ENCODE measurements at regions not wholly inside any gene's neighbourhood (a gene's known extent, or its start where the extent isn't known, plus 50 kb on each side); places are given as distances from the start of the nearest gene placed in this dataset.
"Not testable (repeated sequence)": the region's sequence is repeated elsewhere in the genome, so short reads cannot be mapped to it uniquely, and the experiment has no call there.

- H3K36me3 Mint-ChIP-seq (ENCODE audit: low read depth); H3K4me3 Mint-ChIP-seq; H3K27me3 Mint-ChIP-seq (ENCODE audit: low read depth); CTCF ChIA-PET; H3K4me1 Mint-ChIP-seq (ENCODE audit: low read depth); intact Hi-C loops (cut with micrococcal nuclease); H3K27ac Mint-ChIP-seq; DNase-seq: not testable (repeated sequence)
- H3K9me3 Mint-ChIP-seq: peaks cover 31% of the 10 kb centered on the region
These were observed 177.5 kb upstream of the FOXD4L5 start for GRCh38 chr9:65462476-65462875.

DNA sequence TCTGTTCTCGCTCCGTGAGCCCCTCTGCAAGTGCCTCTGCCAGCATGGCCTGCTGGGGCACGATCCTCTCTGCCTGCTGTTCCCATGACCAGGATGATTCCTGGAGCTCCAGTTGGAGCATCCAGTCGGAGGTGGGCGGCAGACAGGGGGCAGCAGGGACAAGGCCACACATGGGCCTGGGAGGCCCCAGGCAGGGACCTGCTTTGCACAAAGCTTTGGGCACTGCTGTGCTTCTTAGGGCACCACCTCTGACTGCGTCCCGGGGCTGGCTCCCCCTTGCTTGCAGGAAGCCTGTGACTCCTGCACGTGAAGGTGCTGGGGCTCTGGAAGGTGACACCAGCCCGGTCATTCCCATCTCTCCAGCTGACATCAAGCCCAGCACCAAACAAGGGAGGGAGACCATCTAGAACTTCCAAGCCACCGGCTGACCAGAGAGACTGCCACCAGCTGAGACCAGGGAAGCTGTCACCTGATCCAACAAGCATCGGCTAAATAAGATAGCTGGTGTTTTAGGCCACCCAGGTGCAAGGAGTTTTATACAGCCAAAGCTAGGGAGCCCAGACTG is 174.8 kb upstream of the FOXD4L5 start:
- Mint-ChIP-seq H3K27ac (no peak overlapping the region), H3K36me3 (ENCODE audit: low read depth) (peaks cover under 1% of the 10 kb centered on the region), H3K9me3 (peaks cover 24% of the 10 kb centered on the region), H3K4me3 (no peak overlapping the region), H3K4me1 (ENCODE audit: low read depth) (no peaks in the 10 kb centered on the region), H3K27me3 (ENCODE audit: low read depth) (no peaks in the 10 kb centered on the region)
- no peak for DNase-seq
- CTCF ChIA-PET: no interaction called here
- intact Hi-C loops (cut with micrococcal nuclease): no loop called here

- DNase-seq: no peak
- CTCF ChIA-PET: no interaction called here
- Mint-ChIP-seq H3K4me3 (no peak overlapping the region), H3K4me1 (ENCODE audit: low read depth) (no peaks in the 10 kb centered on the region), H3K9me3 (peaks cover 17% of the 10 kb centered on the region), H3K27ac (no peak overlapping the region), H3K36me3 (ENCODE audit: low read depth) (no peaks in the 10 kb centered on the region), H3K27me3 (ENCODE audit: low read depth) (no peaks in the 10 kb centered on the region)
- intact Hi-C loops (cut with micrococcal nuclease): no loop called here
These were observed 174.0 kb upstream of the FOXD4L5 start for GRCh38 chr9:65458992-65459391.

DNA sequence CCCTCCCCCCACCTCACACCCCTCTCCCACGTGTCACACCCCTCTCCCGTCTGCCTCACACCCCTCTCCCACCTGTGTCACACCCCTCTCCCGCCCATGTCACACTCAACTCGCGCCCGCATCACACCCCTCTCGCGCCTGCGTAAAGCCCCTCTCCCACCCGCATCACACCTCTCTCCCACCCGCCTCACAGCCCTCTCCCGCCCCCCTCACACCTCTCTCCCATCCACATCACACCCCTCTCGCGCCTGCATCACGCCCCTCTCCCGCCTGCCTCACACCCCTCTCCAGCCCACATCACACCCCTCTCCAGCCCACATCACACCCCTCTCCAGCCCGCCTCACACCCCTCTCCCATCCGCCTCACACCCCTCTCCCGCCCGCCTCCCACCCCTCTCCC is 173.5 kb upstream of the FOXD4L5 start:
- intact Hi-C loops (cut with micrococcal nuclease): no loop called here
- Mint-ChIP-seq H3K27ac (no peak overlapping the region), H3K27me3 (ENCODE audit: low read depth) (no peaks in the 10 kb centered on the region), H3K4me3 (no peak overlapping the region), H3K4me1 (ENCODE audit: low read depth) (no peaks in the 10 kb centered on the region), H3K36me3 (ENCODE audit: low read depth) (no peaks in the 10 kb centered on the region), H3K9me3 (peaks cover 15% of the 10 kb centered on the region)
- CTCF ChIA-PET: no interaction called here
- no peak for DNase-seq

DNA sequence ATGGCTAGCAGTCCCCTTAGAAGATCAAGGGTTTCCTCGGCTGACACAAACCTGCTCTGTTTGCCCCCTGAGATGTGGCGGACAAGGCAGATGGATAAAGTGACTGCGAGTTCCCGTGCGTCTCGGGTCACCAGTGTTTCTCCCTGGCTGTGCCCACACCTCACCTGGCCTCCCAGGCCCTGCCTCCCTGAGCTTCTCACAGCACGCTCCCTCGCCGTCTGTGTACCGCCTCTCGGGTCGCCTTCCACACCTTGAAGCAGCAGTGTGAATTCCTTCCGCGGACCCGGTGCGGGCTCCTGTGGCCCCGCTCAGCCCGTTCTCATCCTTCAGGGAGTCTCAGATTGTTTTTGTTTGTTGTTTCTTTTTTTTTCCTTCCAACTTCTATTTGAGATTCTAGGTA is 172.0 kb upstream of the FOXD4L5 start:
- CTCF ChIA-PET; H3K27ac Mint-ChIP-seq; H3K4me3 Mint-ChIP-seq; H3K27me3 Mint-ChIP-seq (ENCODE audit: low read depth); H3K36me3 Mint-ChIP-seq (ENCODE audit: low read depth); intact Hi-C loops (cut with micrococcal nuclease); H3K4me1 Mint-ChIP-seq (ENCODE audit: low read depth); DNase-seq: not testable (repeated sequence)
- peaks cover 17% of the 10 kb centered on the region for H3K9me3 Mint-ChIP-seq

DNA sequence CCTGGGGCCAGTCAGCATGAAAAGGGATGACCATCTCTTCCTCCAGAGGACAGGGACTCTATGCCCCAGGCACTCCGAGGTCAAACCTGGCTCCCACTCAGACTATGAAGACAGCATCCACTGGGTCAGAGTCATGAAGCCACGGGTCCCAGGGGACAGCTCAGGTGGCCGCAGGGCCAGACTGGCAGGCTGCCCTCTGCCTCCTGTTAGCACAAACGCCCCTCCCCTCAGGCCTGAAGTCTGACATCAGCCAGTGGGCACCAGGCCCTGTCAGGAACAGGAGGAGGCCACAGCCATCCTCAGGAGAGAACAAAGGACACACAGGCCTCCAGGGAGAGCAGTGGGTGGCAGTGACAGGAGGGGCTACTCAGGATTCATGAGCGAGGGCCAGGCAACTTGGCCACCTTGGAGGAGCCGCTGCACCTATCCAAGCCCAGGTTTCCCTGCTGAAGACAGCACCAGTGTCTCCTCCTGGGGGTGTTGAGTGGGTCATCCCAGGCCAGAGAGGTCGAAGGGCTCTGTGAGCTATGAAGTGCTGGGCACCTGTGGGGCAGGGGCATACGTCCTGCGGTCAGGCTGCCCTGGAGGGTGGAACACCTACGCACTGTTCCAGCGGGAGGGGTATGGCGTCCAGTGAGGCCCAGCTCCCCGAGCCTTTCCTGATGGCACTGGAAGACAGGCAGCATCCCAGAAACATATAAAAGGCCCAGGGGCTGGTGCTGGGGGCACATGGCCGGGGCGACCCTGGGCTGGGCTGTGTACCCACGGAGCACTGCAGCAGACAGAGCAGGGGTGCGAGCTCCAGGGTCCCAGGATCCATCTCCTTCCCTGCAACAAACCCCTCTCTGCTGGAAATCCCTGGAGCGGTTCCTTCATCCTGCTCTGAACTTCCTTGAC is 171.0 kb upstream of the FOXD4L5 start:
- H3K27me3 Mint-ChIP-seq (ENCODE audit: low read depth); intact Hi-C loops (cut with micrococcal nuclease): not testable (repeated sequence)

GRCh38 chr9:65455136-65455535 is 170.1 kb upstream of the FOXD4L5 start:
- H3K27me3 Mint-ChIP-seq (ENCODE audit: low read depth); H3K4me1 Mint-ChIP-seq (ENCODE audit: low read depth); DNase-seq; H3K4me3 Mint-ChIP-seq; intact Hi-C loops (cut with micrococcal nuclease); H3K27ac Mint-ChIP-seq; H3K36me3 Mint-ChIP-seq (ENCODE audit: low read depth); CTCF ChIA-PET: not testable (repeated sequence)
- peaks cover 21% of the 10 kb centered on the region for H3K9me3 Mint-ChIP-seq

More for the DNA sequence above, 171.0 kb upstream of the FOXD4L5 start:
- H3K4me1 Mint-ChIP-seq (ENCODE audit: low read depth); DNase-seq; H3K4me3 Mint-ChIP-seq; H3K36me3 Mint-ChIP-seq (ENCODE audit: low read depth); CTCF ChIA-PET; H3K27ac Mint-ChIP-seq: not testable (repeated sequence)
- H3K9me3 Mint-ChIP-seq: peaks cover 21% of the 10 kb centered on the region

DNA sequence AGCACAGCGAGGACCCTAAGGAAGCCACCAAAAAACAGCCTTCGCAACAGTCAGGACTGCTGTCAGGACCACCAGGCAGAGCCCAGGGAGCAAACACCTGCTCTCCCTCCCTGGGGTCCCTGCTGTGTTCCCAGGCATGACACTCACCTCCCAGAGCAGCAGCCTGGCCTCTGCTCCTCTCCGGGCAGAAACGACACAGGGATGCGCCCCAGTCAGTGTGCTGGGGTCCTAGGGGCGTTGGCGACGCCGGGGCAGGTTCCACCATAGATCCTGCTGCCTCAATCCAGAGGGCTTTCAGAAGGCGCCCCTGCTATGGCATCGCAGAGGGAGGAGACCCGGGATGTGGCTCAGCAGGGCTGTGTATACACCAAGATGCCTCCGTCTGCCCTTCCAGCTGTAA is 169.7 kb upstream of the FOXD4L5 start:
- H3K36me3 Mint-ChIP-seq (ENCODE audit: low read depth); DNase-seq; H3K4me1 Mint-ChIP-seq (ENCODE audit: low read depth); CTCF ChIA-PET; H3K27ac Mint-ChIP-seq; H3K4me3 Mint-ChIP-seq; H3K27me3 Mint-ChIP-seq (ENCODE audit: low read depth); intact Hi-C loops (cut with micrococcal nuclease): not testable (repeated sequence)
- peaks cover 20% of the 10 kb centered on the region for H3K9me3 Mint-ChIP-seq

GRCh38 chr9:65454034-65454433 is 169.0 kb upstream of the FOXD4L5 start:
- H3K9me3 Mint-ChIP-seq: peaks cover 20% of the 10 kb centered on the region
- CTCF ChIA-PET; H3K36me3 Mint-ChIP-seq (ENCODE audit: low read depth); H3K4me3 Mint-ChIP-seq; H3K27me3 Mint-ChIP-seq (ENCODE audit: low read depth); H3K4me1 Mint-ChIP-seq (ENCODE audit: low read depth); intact Hi-C loops (cut with micrococcal nuclease); DNase-seq; H3K27ac Mint-ChIP-seq: not testable (repeated sequence)

DNA sequence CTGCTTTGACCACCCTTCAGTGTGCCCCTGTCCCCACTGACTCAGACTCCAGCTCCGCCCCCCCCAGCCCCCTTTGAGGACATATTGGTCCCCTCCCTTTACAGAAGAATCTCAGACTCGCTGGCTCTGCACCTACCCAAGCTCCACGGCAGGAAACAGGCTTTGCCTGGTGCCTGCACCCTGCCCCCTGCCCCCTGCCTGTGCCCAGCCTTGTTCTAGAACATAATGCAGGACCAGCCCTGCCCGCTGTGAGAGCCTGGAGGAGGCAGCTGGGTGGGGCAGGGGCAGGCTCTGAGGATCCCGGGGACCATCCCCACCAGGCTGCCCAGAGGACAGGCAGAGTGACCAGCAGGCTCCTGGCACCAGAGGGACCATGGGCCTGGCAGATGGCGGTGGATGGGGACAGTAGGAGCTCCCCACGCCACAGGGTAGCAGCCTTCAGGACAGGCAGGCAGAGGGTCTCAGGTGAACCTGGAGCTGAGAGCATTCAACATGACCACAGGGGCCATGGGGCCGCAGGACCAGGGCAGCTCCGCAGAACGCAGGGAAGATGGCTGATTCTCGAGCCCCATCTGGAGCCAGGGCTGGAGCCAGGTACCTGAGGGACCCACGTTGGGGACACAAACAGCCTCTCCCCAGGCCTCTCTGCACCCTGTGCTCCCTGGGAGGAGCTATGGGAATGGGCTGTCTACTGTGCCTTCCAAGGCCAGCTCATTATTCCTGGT is 165.0 kb upstream of the FOXD4L5 start:
- H3K4me3 Mint-ChIP-seq; intact Hi-C loops (cut with micrococcal nuclease); H3K36me3 Mint-ChIP-seq (ENCODE audit: low read depth); H3K27ac Mint-ChIP-seq; CTCF ChIA-PET; H3K27me3 Mint-ChIP-seq (ENCODE audit: low read depth); H3K4me1 Mint-ChIP-seq (ENCODE audit: low read depth); DNase-seq: not testable (repeated sequence)
- H3K9me3 Mint-ChIP-seq: peaks cover 23% of the 10 kb centered on the region

DNA sequence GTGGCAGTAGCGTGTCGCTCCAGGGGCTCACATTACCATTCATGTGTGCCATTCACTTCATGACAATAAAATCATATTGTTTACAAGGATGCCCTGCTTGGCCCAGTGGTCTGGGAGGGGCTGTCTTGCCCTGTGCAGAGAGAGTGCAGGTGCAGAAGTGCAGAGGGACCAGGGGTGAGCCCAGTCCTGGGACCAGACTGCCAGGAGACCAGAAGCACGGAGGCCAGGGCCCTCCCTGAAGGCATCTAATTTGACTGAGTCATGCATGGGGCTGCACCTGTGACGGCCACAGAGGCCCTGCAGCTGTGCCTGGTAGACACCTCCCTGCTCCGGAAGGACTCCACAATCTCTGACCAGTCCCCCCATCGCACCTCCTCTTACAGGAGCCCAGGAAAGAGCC is 164.4 kb upstream of the FOXD4L5 start:
- CTCF ChIA-PET: no interaction called here
- Mint-ChIP-seq H3K9me3 (peaks cover 23% of the 10 kb centered on the region), H3K27me3 (ENCODE audit: low read depth) (no peaks in the 10 kb centered on the region)

DNA sequence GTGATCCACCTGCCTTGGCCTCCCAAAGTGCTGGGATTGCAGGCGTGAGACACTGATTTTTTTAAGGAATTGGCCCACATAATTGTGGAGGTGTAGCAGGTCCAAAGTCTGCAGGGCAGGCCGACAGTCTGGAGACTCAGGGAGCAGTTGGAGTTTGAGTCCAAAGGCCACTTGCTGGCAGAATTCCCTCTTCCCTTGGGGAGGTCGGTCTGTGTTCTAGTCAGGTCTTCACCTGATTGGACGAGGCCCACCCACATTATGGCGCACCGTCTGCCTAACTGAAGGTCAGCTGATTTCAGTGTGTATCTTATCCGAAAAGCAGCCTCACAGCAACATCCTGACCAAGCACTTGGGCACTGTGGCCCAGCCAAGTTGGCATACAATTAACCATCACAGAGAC is 162.1 kb upstream of the FOXD4L5 start:
- H3K27ac Mint-ChIP-seq; H3K36me3 Mint-ChIP-seq (ENCODE audit: low read depth); CTCF ChIA-PET; H3K27me3 Mint-ChIP-seq (ENCODE audit: low read depth); H3K4me1 Mint-ChIP-seq (ENCODE audit: low read depth); H3K4me3 Mint-ChIP-seq; DNase-seq; intact Hi-C loops (cut with micrococcal nuclease): not testable (repeated sequence)
- H3K9me3 Mint-ChIP-seq: peaks cover 13% of the 10 kb centered on the region

More for the DNA sequence above, 164.4 kb upstream of the FOXD4L5 start:
- H3K4me1 Mint-ChIP-seq (ENCODE audit: low read depth): no peaks in the 10 kb centered on the region
- no peak overlapping the region for H3K4me3 Mint-ChIP-seq
- DNase-seq: no peak
- peaks cover 2% of the 10 kb centered on the region for H3K36me3 Mint-ChIP-seq (ENCODE audit: low read depth)
- no peak overlapping the region for H3K27ac Mint-ChIP-seq
- intact Hi-C loops (cut with micrococcal nuclease): no loop called here

DNA sequence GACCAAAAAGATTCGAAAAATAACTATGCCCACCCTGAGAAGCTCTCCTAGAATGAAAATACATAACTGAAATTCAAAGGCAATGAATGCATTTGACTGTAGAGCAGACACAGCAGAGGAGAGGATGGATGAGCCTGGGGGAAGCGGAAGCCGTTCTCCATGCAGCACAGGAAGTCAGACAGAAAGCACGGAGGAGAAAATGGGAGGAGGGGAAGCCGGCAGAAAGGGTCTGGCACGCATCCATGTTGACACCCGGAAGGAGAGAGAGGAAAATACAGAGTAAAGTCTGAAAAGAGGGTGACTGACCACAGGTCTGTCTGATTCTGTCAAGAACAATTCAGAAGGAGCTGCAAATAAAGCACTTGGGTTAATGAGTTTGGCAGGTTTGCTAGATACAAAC is 161.0 kb upstream of the FOXD4L5 start:
- DNase-seq; H3K27ac Mint-ChIP-seq; H3K4me1 Mint-ChIP-seq (ENCODE audit: low read depth); H3K36me3 Mint-ChIP-seq (ENCODE audit: low read depth); H3K9me3 Mint-ChIP-seq; intact Hi-C loops (cut with micrococcal nuclease); CTCF ChIA-PET; H3K4me3 Mint-ChIP-seq; H3K27me3 Mint-ChIP-seq (ENCODE audit: low read depth): not testable (repeated sequence)
